Thyroid gland (tissue), 4 donors: ENCODE measurements at regions not wholly inside any gene's neighbourhood (a gene's known extent, or its start where the extent isn't known, plus 50 kb on each side); places are given as distances from the start of the nearest gene placed in this dataset.

Experiments used
- CTCF ChIP-seq, 6 experiments: fragments of 200-600 bp in 3 of 6; fragments of 450-650 bp in 3 of 6; sonication (generic) in 3 of 6; IDR thresholded peaks; one replicate each; pipeline ENCODE4 v1.5.1; 2016 to 2019; ENCODE audit warnings: antibody characterized with exemption in 6 of 6, mild to moderate bottlenecking in 2 of 6, inconsistent platforms in 1 of 6, moderate library complexity in 1 of 6
- POLR2A ChIP-seq, 2 donors: fragments of 450-650 bp; IDR thresholded peaks; one replicate each; pipeline ENCODE4 v1.6.1; 2017; ENCODE audit warnings: antibody characterized with exemption in 2 of 2, mild to moderate bottlenecking in 2 of 2, moderate library complexity in 1 of 2

GRCh38 chr4:30073011-30073710 is 647.0 kb upstream of the PCDH7 start:
- TF ChIP-seq CTCF (IDR thresholded peaks at IDR 0.05) (no peak), POLR2A (IDR thresholded peaks at IDR 0.05) (no peak)
